CD14-positive monocyte (primary cell): ENCODE measurements at regions not wholly inside any gene's neighbourhood (a gene's known extent, or its start where the extent isn't known, plus 50 kb on each side); places are given as distances from the start of the nearest gene placed in this dataset.

Source experiments
- DNase-seq, 3 donors: peaks; one replicate each; pipeline ENCODE4 v3.0.0-alpha.2; 2011 to 2022
- H2AFZ ChIP-seq: 2 replicates; pipeline ENCODE4 v1.6.0; 2012; ENCODE audit warnings: mild to moderate bottlenecking, low read depth, low read length, inconsistent platforms; ENCODE audit not compliant: insufficient read depth, poor library complexity, severe bottlenecking
- H3K27ac ChIP-seq, 2 donors: 1 replicate in 1 of 2; 2 replicates in 1 of 2; pipeline ENCODE4 v1.5.1; 2012 to 2013; ENCODE audit warnings: low read length in 2 of 2, control low read depth in 1 of 2, inconsistent platforms in 1 of 2, low read depth in 1 of 2, mild to moderate bottlenecking in 1 of 2
- H3K27me3 ChIP-seq, 2 donors: one replicate each; pipeline versions ENCODE4 v1.6.0 to v1.6.1; 2011 to 2013; ENCODE audit warnings: low read length in 2 of 2; ENCODE audit not compliant: control insufficient read depth in 2 of 2, insufficient read depth in 2 of 2
- H3K36me3 ChIP-seq, 2 donors: replicated peaks in 1 of 2; 1 replicate in 1 of 2; 2 replicates in 1 of 2; pipeline versions ENCODE4 v1.5.1 to v1.6.1; 2012 to 2013; ENCODE audit warnings: low read length in 2 of 2, control low read depth in 1 of 2, inconsistent platforms in 1 of 2, mild to moderate bottlenecking in 1 of 2; ENCODE audit not compliant: insufficient read depth in 2 of 2, control insufficient read depth in 1 of 2
- H3K4me1 ChIP-seq, 2 donors: 1 replicate in 1 of 2; 2 replicates in 1 of 2; pipeline versions ENCODE4 v1.5.1 to v1.6.1; 2012 to 2013; ENCODE audit warnings: low read length in 2 of 2, control low read depth in 1 of 2, inconsistent platforms in 1 of 2, mild to moderate bottlenecking in 1 of 2, moderate library complexity in 1 of 2; ENCODE audit not compliant: insufficient read depth in 2 of 2, control insufficient read depth in 1 of 2
- H3K4me2 ChIP-seq: replicated peaks from 2 replicates; pipeline ENCODE3; 2012; ENCODE audit warnings: low read length, moderate library complexity, mild to moderate bottlenecking; ENCODE audit not compliant: poor library complexity, severe bottlenecking; ENCODE audit errors: extremely low read depth
- H3K4me3 ChIP-seq, 3 experiments: fragments of 200-600 bp in 1 of 3; sonication (generic) in 1 of 3; replicated peaks in 1 of 3; 1 replicate in 2 of 3; 2 replicates in 1 of 3; pipeline ENCODE4 v1.5.1; 2011 to 2013; ENCODE audit warnings: low read length in 3 of 3, mild to moderate bottlenecking in 3 of 3, control low read depth in 2 of 3, low read depth in 2 of 3, inconsistent platforms in 1 of 3, moderate library complexity in 1 of 3
- H3K79me2 ChIP-seq: 2 replicates; pipeline ENCODE4 v1.6.0; 2012; ENCODE audit warnings: mild to moderate bottlenecking, control low read depth, inconsistent platforms, low read length, moderate library complexity; ENCODE audit not compliant: insufficient read depth
- H3K9ac ChIP-seq: 2 replicates; pipeline ENCODE4 v1.6.0; 2017; ENCODE audit warnings: low read length, mild to moderate bottlenecking; ENCODE audit not compliant: insufficient read depth, poor library complexity, severe bottlenecking
- H3K9me3 ChIP-seq, 2 donors: replicated peaks in 1 of 2; 1 replicate in 1 of 2; 2 replicates in 1 of 2; pipeline versions ENCODE4 v1.5.1 to v1.6.1; 2012 to 2013; ENCODE audit warnings: low read length in 2 of 2, control low read depth in 1 of 2; ENCODE audit not compliant: control insufficient read depth in 1 of 2, insufficient read depth in 1 of 2
- H4K20me1 ChIP-seq: 2 replicates; pipeline ENCODE4 v1.6.0; 2012; ENCODE audit warnings: mild to moderate bottlenecking, low read length, control low read depth, moderate library complexity; ENCODE audit not compliant: insufficient read depth
- H3K27ac Mint-ChIP-seq, 7 donors: one replicate each; pipeline ENCODE4 v1.8.0; 2020; ENCODE audit warnings: mild to moderate bottlenecking in 7 of 7, mixed read lengths in 7 of 7, moderate library complexity in 6 of 7, inconsistent platforms in 2 of 7
- H3K27me3 Mint-ChIP-seq, 3 donors: one replicate each; pipeline ENCODE4 v1.8.0; 2021 to 2022; ENCODE audit warnings: low read depth in 3 of 3, mild to moderate bottlenecking in 3 of 3, mixed read lengths in 3 of 3, moderate library complexity in 3 of 3, inconsistent platforms in 1 of 3
- H3K36me3 Mint-ChIP-seq, 2 donors: one replicate each; pipeline ENCODE4 v1.8.0; 2020; ENCODE audit warnings: mixed read lengths in 2 of 2, inconsistent platforms in 1 of 2, mild to moderate bottlenecking in 1 of 2
- H3K4me1 Mint-ChIP-seq: one replicate; pipeline ENCODE4 v1.8.0; 2020; ENCODE audit warnings: mild to moderate bottlenecking, mixed read lengths
- H3K4me3 Mint-ChIP-seq, 2 donors: one replicate each; pipeline ENCODE4 v1.8.0; 2020; ENCODE audit warnings: mild to moderate bottlenecking in 2 of 2, mixed read lengths in 2 of 2, moderate library complexity in 1 of 2
- H3K9me3 Mint-ChIP-seq, 7 donors: one replicate each; pipeline ENCODE4 v1.8.0; 2020 to 2022; ENCODE audit warnings: mixed read lengths in 7 of 7, mild to moderate bottlenecking in 6 of 7, moderate library complexity in 6 of 7, inconsistent platforms in 2 of 7
- WGBS: methylation state at CpG from one replicate; pipeline ENCODE4 v1.1.5; 2013; ENCODE audit warnings: missing lambda C conversion rate; ENCODE audit not compliant: insufficient coverage; 5-methylcytosine and 5-hydroxymethylcytosine counted together
- intact Hi-C, 2 donors: fragments of 100-400 bp; cut with micrococcal nuclease; formaldehyde crosslinking; loops; one replicate each; pipeline versions ENCODE4 v1.15.0 to v1.15.1; 2023
- TF ChIP-seq, protein P1 (sequence below): fragments of 200-600 bp; IDR thresholded peaks from one replicate; pipeline ENCODE4 v1.8.0; 2022; ENCODE audit warnings: antibody characterized with exemption, mild to moderate bottlenecking

GRCh38 chr10:70943249-70943648 lies 54.9 kb upstream of the PCBD1 start:
- Mint-ChIP-seq H3K27ac (peak overlapping the region in 1 of 7 donors; percentile 60), H3K9me3 (peaks cover 0 to 2% (median 0%) of the 10 kb centered on the region in 7 donors), H3K27me3 (peaks cover 0 to 6% (median 4%) of the 10 kb centered on the region in 3 donors), H3K36me3 (no peaks in the 10 kb centered on the region), H3K4me3 (no peak overlapping the region), H3K4me1 (no peaks in the 10 kb centered on the region)
- Histone ChIP-seq H3K4me1 (no peaks in the 10 kb centered on the region), H2AFZ (no peak overlapping the region), H3K36me3 (no peaks in the 10 kb centered on the region), H3K4me3 (no peak overlapping the region), H3K4me2 (no peak overlapping the region), H4K20me1 (no peaks in the 10 kb centered on the region), H3K9ac (no peak overlapping the region), H3K9me3 (no peaks in the 10 kb centered on the region), H3K27ac (no peak overlapping the region), H3K27me3 (no peaks in the 10 kb centered on the region), H3K79me2 (no peaks in the 10 kb centered on the region)
- 90% methylated on average over 3 of the region's 4 CpGs for WGBS
- intact Hi-C loops, result no loop called here
- no peak for DNase-seq
- TF ChIP-seq, protein P1, sequence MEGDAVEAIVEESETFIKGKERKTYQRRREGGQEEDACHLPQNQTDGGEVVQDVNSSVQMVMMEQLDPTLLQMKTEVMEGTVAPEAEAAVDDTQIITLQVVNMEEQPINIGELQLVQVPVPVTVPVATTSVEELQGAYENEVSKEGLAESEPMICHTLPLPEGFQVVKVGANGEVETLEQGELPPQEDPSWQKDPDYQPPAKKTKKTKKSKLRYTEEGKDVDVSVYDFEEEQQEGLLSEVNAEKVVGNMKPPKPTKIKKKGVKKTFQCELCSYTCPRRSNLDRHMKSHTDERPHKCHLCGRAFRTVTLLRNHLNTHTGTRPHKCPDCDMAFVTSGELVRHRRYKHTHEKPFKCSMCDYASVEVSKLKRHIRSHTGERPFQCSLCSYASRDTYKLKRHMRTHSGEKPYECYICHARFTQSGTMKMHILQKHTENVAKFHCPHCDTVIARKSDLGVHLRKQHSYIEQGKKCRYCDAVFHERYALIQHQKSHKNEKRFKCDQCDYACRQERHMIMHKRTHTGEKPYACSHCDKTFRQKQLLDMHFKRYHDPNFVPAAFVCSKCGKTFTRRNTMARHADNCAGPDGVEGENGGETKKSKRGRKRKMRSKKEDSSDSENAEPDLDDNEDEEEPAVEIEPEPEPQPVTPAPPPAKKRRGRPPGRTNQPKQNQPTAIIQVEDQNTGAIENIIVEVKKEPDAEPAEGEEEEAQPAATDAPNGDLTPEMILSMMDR, result no peak

- Histone ChIP-seq H3K4me1 (no peaks in the 10 kb centered on the region), H4K20me1 (no peaks in the 10 kb centered on the region), H3K27me3 (no peaks in the 10 kb centered on the region), H3K9me3 (no peaks in the 10 kb centered on the region), H3K4me2 (no peak overlapping the region), H2AFZ (no peak overlapping the region), H3K9ac (no peak overlapping the region), H3K4me3 (no peak overlapping the region), H3K27ac (no peak overlapping the region), H3K36me3 (no peaks in the 10 kb centered on the region), H3K79me2 (no peaks in the 10 kb centered on the region)
- TF ChIP-seq, protein P1, result no peak
- Mint-ChIP-seq H3K9me3 (peaks cover 0 to 2% (median 0%) of the 10 kb centered on the region in 7 donors), H3K4me3 (no peak overlapping the region), H3K36me3 (no peaks in the 10 kb centered on the region), H3K27ac (no peak overlapping the region), H3K27me3 (peaks cover 0 to 7% (median 4%) of the 10 kb centered on the region in 3 donors), H3K4me1 (no peaks in the 10 kb centered on the region)
- 91% methylated on average over 8 of the region's 14 CpGs for WGBS
- intact Hi-C loops, result no loop called here
- no peak for DNase-seq
Measured at GRCh38 chr10:70943841-70944466, 55.6 kb upstream of the PCBD1 start.
